K562 (cell line): ENCODE measurements at regions not wholly inside any gene's neighbourhood (a gene's known extent, or its start where the extent isn't known, plus 50 kb on each side); places are given as distances from the start of the nearest gene placed in this dataset.

Experiments
- HNRNPK ChIP-seq: fragments of 200-400 bp; formaldehyde crosslinking; IDR thresholded peaks from one replicate; pipeline ENCODE4 v1.6.1; 2018; ENCODE audit warnings: mild to moderate bottlenecking, low read depth, low read length; ENCODE audit not compliant: poor library complexity, severe bottlenecking
- MEIS2 ChIP-seq: fragments of 450-650 bp; IDR thresholded peaks from 2 replicates; pipeline ENCODE4 v1.6.1; 2014; ENCODE audit warnings: mild to moderate bottlenecking; ENCODE audit not compliant: partially characterized antibody
- PTBP1 ChIP-seq: fragments of 200-400 bp; formaldehyde crosslinking; IDR thresholded peaks from 2 replicates; pipeline ENCODE4 v1.6.1; 2017; ENCODE audit warnings: low read depth, low read length
- SAP30 ChIP-seq: fragments of 200-600 bp; sonication (generic); IDR thresholded peaks from 2 replicates; pipeline ENCODE4 v1.6.1; 2012; ENCODE audit warnings: borderline replicate concordance, low read depth, mild to moderate bottlenecking, moderate library complexity, low read length, control low read depth, inconsistent platforms; ENCODE audit not compliant: insufficient read depth, poor library complexity, severe bottlenecking
- ZNF586 ChIP-seq: fragments of 450-650 bp; formaldehyde crosslinking; conservative IDR thresholded peaks from 2 replicates; pipeline ENCODE4 v1.4.0; 2020; ENCODE audit warnings: mild to moderate bottlenecking, moderate library complexity
- ZSCAN32 ChIP-seq: fragments of 450-650 bp; formaldehyde crosslinking; IDR thresholded peaks from 2 replicates; pipeline ENCODE4 v1.4.0; 2020; ENCODE audit warnings: mild to moderate bottlenecking, moderate library complexity
- TF ChIP-seq, protein P1 (sequence below): sonication (generic); formaldehyde crosslinking; IDR thresholded peaks from 2 replicates; pipeline ENCODE4 v1.8.0; 2023; ENCODE audit warnings: missing genetic modification reagents, mild to moderate bottlenecking, borderline replicate concordance
- TF ChIP-seq, protein P2 (sequence below): sonication (generic); formaldehyde crosslinking; IDR thresholded peaks from 2 replicates; pipeline ENCODE4 v1.8.0; 2023; ENCODE audit warnings: mild to moderate bottlenecking, missing genetic modification reagents
- TF ChIP-seq, protein P3 (sequence below): fragments of 450-650 bp; IDR thresholded peaks from 2 replicates; pipeline ENCODE4 v1.6.1; 2017; ENCODE audit warnings: antibody characterized with exemption, mild to moderate bottlenecking

DNA sequence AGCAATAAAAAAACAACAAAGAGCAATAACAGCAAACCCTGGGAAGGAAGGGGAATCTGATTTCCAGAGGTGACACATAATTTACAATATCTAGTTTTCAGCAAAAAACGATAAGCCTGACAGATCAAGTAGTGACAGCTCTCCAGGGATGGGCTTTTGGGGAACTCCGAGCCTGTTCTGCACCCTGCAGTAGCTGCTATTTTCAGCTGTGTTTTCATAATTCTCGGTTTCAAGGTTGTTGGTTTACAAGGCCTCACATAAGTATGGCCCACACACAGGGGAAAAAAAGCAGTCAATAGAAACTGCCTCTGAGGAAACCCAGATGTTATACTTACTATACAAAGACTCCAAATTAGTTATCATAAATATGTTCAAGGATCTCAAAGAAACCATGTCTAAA, 67.7 kb upstream of the CTLA4 start (continued):
- TF ChIP-seq, protein P1, sequence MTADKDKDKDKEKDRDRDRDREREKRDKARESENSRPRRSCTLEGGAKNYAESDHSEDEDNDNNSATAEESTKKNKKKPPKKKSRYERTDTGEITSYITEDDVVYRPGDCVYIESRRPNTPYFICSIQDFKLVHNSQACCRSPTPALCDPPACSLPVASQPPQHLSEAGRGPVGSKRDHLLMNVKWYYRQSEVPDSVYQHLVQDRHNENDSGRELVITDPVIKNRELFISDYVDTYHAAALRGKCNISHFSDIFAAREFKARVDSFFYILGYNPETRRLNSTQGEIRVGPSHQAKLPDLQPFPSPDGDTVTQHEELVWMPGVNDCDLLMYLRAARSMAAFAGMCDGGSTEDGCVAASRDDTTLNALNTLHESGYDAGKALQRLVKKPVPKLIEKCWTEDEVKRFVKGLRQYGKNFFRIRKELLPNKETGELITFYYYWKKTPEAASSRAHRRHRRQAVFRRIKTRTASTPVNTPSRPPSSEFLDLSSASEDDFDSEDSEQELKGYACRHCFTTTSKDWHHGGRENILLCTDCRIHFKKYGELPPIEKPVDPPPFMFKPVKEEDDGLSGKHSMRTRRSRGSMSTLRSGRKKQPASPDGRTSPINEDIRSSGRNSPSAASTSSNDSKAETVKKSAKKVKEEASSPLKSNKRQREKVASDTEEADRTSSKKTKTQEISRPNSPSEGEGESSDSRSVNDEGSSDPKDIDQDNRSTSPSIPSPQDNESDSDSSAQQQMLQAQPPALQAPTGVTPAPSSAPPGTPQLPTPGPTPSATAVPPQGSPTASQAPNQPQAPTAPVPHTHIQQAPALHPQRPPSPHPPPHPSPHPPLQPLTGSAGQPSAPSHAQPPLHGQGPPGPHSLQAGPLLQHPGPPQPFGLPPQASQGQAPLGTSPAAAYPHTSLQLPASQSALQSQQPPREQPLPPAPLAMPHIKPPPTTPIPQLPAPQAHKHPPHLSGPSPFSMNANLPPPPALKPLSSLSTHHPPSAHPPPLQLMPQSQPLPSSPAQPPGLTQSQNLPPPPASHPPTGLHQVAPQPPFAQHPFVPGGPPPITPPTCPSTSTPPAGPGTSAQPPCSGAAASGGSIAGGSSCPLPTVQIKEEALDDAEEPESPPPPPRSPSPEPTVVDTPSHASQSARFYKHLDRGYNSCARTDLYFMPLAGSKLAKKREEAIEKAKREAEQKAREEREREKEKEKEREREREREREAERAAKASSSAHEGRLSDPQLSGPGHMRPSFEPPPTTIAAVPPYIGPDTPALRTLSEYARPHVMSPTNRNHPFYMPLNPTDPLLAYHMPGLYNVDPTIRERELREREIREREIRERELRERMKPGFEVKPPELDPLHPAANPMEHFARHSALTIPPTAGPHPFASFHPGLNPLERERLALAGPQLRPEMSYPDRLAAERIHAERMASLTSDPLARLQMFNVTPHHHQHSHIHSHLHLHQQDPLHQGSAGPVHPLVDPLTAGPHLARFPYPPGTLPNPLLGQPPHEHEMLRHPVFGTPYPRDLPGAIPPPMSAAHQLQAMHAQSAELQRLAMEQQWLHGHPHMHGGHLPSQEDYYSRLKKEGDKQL: no peak
- no peak for TF ChIP-seq ZNF586
- TF ChIP-seq MEIS2: no peak
- TF ChIP-seq SAP30: no peak
- TF ChIP-seq, protein P2, sequence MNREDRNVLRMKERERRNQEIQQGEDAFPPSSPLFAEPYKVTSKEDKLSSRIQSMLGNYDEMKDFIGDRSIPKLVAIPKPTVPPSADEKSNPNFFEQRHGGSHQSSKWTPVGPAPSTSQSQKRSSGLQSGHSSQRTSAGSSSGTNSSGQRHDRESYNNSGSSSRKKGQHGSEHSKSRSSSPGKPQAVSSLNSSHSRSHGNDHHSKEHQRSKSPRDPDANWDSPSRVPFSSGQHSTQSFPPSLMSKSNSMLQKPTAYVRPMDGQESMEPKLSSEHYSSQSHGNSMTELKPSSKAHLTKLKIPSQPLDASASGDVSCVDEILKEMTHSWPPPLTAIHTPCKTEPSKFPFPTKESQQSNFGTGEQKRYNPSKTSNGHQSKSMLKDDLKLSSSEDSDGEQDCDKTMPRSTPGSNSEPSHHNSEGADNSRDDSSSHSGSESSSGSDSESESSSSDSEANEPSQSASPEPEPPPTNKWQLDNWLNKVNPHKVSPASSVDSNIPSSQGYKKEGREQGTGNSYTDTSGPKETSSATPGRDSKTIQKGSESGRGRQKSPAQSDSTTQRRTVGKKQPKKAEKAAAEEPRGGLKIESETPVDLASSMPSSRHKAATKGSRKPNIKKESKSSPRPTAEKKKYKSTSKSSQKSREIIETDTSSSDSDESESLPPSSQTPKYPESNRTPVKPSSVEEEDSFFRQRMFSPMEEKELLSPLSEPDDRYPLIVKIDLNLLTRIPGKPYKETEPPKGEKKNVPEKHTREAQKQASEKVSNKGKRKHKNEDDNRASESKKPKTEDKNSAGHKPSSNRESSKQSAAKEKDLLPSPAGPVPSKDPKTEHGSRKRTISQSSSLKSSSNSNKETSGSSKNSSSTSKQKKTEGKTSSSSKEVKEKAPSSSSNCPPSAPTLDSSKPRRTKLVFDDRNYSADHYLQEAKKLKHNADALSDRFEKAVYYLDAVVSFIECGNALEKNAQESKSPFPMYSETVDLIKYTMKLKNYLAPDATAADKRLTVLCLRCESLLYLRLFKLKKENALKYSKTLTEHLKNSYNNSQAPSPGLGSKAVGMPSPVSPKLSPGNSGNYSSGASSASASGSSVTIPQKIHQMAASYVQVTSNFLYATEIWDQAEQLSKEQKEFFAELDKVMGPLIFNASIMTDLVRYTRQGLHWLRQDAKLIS (CRISPR knock-in tag): no peak
- TF ChIP-seq PTBP1: no peak
- TF ChIP-seq, protein P3, sequence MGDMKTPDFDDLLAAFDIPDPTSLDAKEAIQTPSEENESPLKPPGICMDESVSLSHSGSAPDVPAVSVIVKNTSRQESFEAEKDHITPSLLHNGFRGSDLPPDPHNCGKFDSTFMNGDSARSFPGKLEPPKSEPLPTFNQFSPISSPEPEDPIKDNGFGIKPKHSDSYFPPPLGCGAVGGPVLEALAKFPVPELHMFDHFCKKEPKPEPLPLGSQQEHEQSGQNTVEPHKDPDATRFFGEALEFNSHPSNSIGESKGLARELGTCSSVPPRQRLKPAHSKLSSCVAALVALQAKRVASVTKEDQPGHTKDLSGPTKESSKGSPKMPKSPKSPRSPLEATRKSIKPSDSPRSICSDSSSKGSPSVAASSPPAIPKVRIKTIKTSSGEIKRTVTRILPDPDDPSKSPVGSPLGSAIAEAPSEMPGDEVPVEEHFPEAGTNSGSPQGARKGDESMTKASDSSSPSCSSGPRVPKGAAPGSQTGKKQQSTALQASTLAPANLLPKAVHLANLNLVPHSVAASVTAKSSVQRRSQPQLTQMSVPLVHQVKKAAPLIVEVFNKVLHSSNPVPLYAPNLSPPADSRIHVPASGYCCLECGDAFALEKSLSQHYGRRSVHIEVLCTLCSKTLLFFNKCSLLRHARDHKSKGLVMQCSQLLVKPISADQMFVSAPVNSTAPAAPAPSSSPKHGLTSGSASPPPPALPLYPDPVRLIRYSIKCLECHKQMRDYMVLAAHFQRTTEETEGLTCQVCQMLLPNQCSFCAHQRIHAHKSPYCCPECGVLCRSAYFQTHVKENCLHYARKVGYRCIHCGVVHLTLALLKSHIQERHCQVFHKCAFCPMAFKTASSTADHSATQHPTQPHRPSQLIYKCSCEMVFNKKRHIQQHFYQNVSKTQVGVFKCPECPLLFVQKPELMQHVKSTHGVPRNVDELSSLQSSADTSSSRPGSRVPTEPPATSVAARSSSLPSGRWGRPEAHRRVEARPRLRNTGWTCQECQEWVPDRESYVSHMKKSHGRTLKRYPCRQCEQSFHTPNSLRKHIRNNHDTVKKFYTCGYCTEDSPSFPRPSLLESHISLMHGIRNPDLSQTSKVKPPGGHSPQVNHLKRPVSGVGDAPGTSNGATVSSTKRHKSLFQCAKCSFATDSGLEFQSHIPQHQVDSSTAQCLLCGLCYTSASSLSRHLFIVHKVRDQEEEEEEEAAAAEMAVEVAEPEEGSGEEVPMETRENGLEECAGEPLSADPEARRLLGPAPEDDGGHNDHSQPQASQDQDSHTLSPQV: no peak
- TF ChIP-seq HNRNPK: no peak
- no peak for TF ChIP-seq ZSCAN32 (CRISPR knock-in tag)
- TF ChIP-seq, all 486 proteins: peak for 0
